ENCODE measurements at regions not wholly inside any gene's neighbourhood (a gene's known extent, or its start where the extent isn't known, plus 50 kb on each side); places are given as distances from the start of the nearest gene placed in this dataset.

DNA sequence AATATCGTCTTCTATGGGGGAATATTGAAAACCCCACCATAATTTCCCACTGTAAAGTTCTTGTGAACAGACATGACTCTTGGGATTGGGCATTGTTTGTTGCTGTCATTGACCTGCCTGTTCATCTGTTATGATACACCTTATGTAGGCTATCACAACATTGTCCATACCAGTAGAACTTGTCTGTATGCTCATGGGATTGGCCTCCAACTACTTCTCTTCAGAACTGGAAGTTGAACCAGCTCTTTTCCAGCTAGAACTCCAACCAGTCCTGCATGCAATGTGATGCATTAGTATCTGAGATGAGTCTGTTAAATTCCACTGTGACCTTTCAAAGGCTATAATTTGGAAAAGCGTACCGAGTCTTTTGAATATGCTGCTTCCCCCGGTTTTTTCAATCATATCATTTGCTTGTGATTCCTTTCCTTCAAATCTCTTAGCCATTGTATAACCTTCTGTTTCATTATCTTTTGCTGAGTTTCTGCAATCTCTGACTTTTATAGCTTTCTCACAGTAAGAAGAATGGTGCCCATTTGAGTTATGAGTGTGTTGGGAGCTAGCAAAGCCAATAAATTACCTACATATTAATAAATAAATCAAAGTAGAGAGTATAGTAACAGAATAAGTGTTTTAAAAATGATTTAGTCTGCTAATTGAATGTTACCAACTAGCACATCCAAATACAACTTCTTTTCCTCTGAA is 101.9 kb downstream of the PLK2 start:
- H3K9me3 ChIP-seq (replicated peaks) = no peaks in the 10 kb centered on the region
- no peaks in the 10 kb centered on the region for H3K27me3 ChIP-seq (ENCODE audit: low read depth)
- no peak overlapping the region for H3K27ac ChIP-seq (replicated peaks)
- no peak overlapping the region for H3K4me3 ChIP-seq
- TF ChIP-seq, protein P1, sequence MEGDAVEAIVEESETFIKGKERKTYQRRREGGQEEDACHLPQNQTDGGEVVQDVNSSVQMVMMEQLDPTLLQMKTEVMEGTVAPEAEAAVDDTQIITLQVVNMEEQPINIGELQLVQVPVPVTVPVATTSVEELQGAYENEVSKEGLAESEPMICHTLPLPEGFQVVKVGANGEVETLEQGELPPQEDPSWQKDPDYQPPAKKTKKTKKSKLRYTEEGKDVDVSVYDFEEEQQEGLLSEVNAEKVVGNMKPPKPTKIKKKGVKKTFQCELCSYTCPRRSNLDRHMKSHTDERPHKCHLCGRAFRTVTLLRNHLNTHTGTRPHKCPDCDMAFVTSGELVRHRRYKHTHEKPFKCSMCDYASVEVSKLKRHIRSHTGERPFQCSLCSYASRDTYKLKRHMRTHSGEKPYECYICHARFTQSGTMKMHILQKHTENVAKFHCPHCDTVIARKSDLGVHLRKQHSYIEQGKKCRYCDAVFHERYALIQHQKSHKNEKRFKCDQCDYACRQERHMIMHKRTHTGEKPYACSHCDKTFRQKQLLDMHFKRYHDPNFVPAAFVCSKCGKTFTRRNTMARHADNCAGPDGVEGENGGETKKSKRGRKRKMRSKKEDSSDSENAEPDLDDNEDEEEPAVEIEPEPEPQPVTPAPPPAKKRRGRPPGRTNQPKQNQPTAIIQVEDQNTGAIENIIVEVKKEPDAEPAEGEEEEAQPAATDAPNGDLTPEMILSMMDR (IDR thresholded peaks at IDR 0.05; ENCODE audit: borderline replicate concordance) = no peak
- H3K4me1 ChIP-seq = peaks cover 11% of the 10 kb centered on the region
- DNase-seq = no peak
- intact Hi-C loops (cut with micrococcal nuclease) = no loop called here
- H3K36me3 ChIP-seq = no peaks in the 10 kb centered on the region

DNA sequence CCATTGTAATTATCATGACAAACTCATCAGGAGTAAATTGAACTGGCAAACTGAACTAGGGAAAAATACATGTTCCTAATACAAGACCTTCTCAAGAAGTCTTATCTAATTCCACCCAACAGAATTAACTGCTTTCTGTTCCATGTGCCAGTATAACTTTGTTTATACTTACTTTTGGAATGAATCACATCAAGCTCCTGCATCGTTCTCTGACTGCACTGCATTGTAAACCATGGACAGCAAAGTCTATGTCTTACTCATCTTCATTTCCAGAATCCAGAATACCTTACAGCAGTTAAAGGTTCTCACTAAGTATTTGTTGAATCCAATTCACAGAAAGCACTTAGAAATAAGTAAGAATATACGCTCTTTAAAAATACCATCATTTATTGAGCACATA is 102.8 kb downstream of the PLK2 start:
- no peak overlapping the region for H3K27ac ChIP-seq (replicated peaks)
- TF ChIP-seq, protein P1 (IDR thresholded peaks at IDR 0.05; ENCODE audit: borderline replicate concordance) = no peak
- H3K36me3 ChIP-seq = no peaks in the 10 kb centered on the region
- H3K4me3 ChIP-seq = no peak overlapping the region
- H3K27me3 ChIP-seq (ENCODE audit: low read depth) = no peaks in the 10 kb centered on the region
- no peaks in the 10 kb centered on the region for H3K9me3 ChIP-seq (replicated peaks)
- DNase-seq = no peak
- intact Hi-C loops (cut with micrococcal nuclease) = no loop called here
- peaks cover 11% of the 10 kb centered on the region for H3K4me1 ChIP-seq

DNA sequence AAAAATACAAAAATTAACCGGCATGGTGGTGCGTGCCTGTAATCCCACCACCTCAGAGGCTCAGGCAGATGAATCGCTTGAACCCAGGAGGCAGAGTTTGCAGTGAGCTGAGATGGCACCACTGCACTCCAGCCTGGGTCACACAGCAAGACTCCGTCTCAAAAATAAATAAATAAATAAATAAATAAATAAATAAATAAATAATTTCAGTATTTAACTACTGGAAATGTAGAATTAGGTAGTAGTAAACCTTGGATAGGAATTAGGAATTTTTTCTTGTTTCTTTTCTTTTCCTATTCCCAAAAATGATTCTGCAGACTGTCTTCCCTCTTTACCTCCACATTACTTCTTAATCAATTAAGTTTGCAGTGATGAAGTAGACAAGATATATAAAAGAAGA is 103.2 kb downstream of the PLK2 start:
- Histone ChIP-seq H3K27ac (replicated peaks) (no peak overlapping the region), H3K4me3 (no peak overlapping the region), H3K27me3 (ENCODE audit: low read depth) (no peaks in the 10 kb centered on the region), H3K9me3 (replicated peaks) (no peaks in the 10 kb centered on the region), H3K36me3 (no peaks in the 10 kb centered on the region), H3K4me1 (peaks cover 8% of the 10 kb centered on the region)
- TF ChIP-seq, protein P1 (IDR thresholded peaks at IDR 0.05; ENCODE audit: borderline replicate concordance) = no peak
- DNase-seq = no peak
- intact Hi-C loops (cut with micrococcal nuclease) = no loop called here

DNA sequence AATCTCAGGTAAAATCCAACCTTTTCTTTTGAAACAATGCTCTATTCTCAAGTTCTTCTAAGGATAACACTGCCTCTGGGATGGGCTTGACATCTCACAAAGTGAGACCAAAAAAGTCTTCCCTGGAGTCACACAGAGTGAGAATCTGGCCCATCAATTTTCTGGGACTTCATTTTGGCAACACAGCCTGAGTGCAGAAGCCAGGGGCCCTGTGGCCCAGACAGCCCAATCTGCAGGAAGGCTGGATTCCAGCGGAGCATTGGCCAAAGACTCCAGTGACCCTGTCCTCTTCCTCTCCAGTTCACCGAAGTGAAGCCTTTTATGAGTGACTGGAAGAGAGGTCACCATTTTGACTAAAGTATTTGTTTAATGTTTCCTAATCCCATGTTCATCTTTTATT is 105.1 kb downstream of the PLK2 start:
- TF ChIP-seq, protein P1 (IDR thresholded peaks at IDR 0.05; ENCODE audit: borderline replicate concordance) = no peak
- Histone ChIP-seq H3K27ac (replicated peaks) (no peak overlapping the region), H3K4me1 (no peaks in the 10 kb centered on the region), H3K4me3 (no peak overlapping the region), H3K36me3 (no peaks in the 10 kb centered on the region), H3K9me3 (replicated peaks) (no peaks in the 10 kb centered on the region), H3K27me3 (ENCODE audit: low read depth) (no peaks in the 10 kb centered on the region)
- intact Hi-C loops (cut with micrococcal nuclease) = no loop called here
- no peak for DNase-seq

DNA sequence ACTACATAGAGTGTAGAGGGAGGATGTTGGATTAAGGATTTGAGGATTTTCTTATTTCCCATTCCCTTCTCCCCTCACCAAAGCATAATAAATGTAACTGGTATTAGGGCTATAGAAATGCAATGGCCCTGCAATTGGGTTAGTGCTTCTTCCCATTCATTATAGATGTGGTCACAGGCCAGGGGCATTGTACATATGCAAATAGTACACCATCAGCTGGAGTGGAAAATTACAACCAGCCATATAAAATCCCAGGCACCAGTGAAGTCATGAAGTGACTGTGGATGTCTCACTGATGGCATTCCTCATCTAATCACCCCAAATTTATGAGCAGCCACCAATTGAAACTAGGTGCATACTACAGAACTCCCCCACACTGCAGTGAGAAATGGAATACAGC is 105.9 kb downstream of the PLK2 start:
- H3K9me3 ChIP-seq (replicated peaks) = no peaks in the 10 kb centered on the region
- H3K27ac ChIP-seq (replicated peaks) = no peak overlapping the region
- TF ChIP-seq, protein P1 (IDR thresholded peaks at IDR 0.05; ENCODE audit: borderline replicate concordance) = no peak
- DNase-seq = no peak
- intact Hi-C loops (cut with micrococcal nuclease) = no loop called here
- no peaks in the 10 kb centered on the region for H3K27me3 ChIP-seq (ENCODE audit: low read depth)
- no peak overlapping the region for H3K4me3 ChIP-seq
- no peaks in the 10 kb centered on the region for H3K4me1 ChIP-seq
- no peaks in the 10 kb centered on the region for H3K36me3 ChIP-seq
